Esophagus muscularis mucosa (tissue), 4 donors: ENCODE measurements at regions not wholly inside any gene's neighbourhood (a gene's known extent, or its start where the extent isn't known, plus 50 kb on each side); places are given as distances from the start of the nearest gene placed in this dataset.

Experiments used
- DNase-seq: peaks from one replicate; pipeline ENCODE4 v3.0.0-alpha.2; 2017; ENCODE audit errors: extremely low spot score
- H3K27ac ChIP-seq, 4 donors: fragments of 200-600 bp; sonication (generic); replicated peaks in 1 of 4; 1 replicate in 3 of 4; 2 replicates in 1 of 4; pipeline ENCODE4 v1.5.1; 2016 to 2019; ENCODE audit warnings: mild to moderate bottlenecking in 1 of 4
- H3K27me3 ChIP-seq, 4 donors: fragments of 200-600 bp; sonication (generic); one replicate each; pipeline versions ENCODE4 v1.5.1 to v1.6.0; 2016 to 2019
- H3K36me3 ChIP-seq, 4 donors: fragments of 200-600 bp; sonication (generic); one replicate each; pipeline ENCODE4 v1.5.1; 2016 to 2019
- H3K4me1 ChIP-seq, 4 donors: fragments of 200-600 bp; sonication (generic); one replicate each; pipeline ENCODE4 v1.5.1; 2016 to 2019
- H3K4me3 ChIP-seq, 4 donors: fragments of 200-600 bp; sonication (generic); 1 replicate in 2 of 4; 2 replicates in 2 of 4; pipeline ENCODE4 v1.5.1; 2016 to 2019; ENCODE audit warnings: mild to moderate bottlenecking in 4 of 4, moderate library complexity in 1 of 4
- H3K9me3 ChIP-seq, 4 donors: fragments of 200-600 bp; sonication (generic); 1 replicate in 3 of 4; 2 replicates in 1 of 4; pipeline ENCODE4 v1.5.1; 2016 to 2019
- CTCF ChIP-seq, 3 experiments: fragments of 200-600 bp in 2 of 3; fragments of 450-650 bp in 1 of 3; sonication (generic) in 2 of 3; IDR thresholded peaks; one replicate each; pipeline ENCODE4 v1.5.1; 2017 to 2019; ENCODE audit warnings: antibody characterized with exemption in 3 of 3, mild to moderate bottlenecking in 2 of 3, moderate library complexity in 1 of 3
- EP300 ChIP-seq: sonication (generic); formaldehyde crosslinking; IDR thresholded peaks from one replicate; pipeline ENCODE4 v1.6.1; 2017; ENCODE audit warnings: antibody characterized with exemption
- POLR2A ChIP-seq: fragments of 450-650 bp; IDR thresholded peaks from one replicate; pipeline ENCODE4 v1.6.1; 2017; ENCODE audit warnings: antibody characterized with exemption, moderate library complexity, mild to moderate bottlenecking, low read depth
- POLR2AphosphoS5 ChIP-seq, 2 donors: sonication (generic); formaldehyde crosslinking; IDR thresholded peaks; one replicate each; pipeline ENCODE4 v1.6.1; 2017; ENCODE audit warnings: antibody characterized with exemption in 2 of 2
- WGBS: methylation state at CpG from one replicate; pipeline ENCODE4 v1.1.5; 2018; 5-methylcytosine and 5-hydroxymethylcytosine counted together
- intact Hi-C: fragments of 100-400 bp; cut with DNase I; formaldehyde crosslinking; loops from one replicate; pipeline ENCODE4 v1.15.1; 2023

GRCh38 chr5:58285900-58286299 is 174.0 kb downstream of the PLK2 start:
- no peak overlapping the region for H3K27ac ChIP-seq

GRCh38 chr5:58284886-58285285 is 175.0 kb downstream of the PLK2 start:
- Histone ChIP-seq H3K27ac (no peak overlapping the region), H3K9me3 (no peaks in the 10 kb centered on the region), H3K4me3 (no peak overlapping the region), H3K27me3 (no peaks in the 10 kb centered on the region), H3K36me3 (no peaks in the 10 kb centered on the region), H3K4me1 (no peaks in the 10 kb centered on the region)
- TF ChIP-seq POLR2A (no peak), EP300 (no peak), CTCF (IDR thresholded peaks at IDR 0.05) (no peak), POLR2AphosphoS5 (IDR thresholded peaks at IDR 0.05) (no peak)
- WGBS = 90% methylated on average over 2 of the region's 2 CpGs
- intact Hi-C loops = no loop called here
- DNase-seq = no peak

More at GRCh38 chr5:58285900-58286299, 174.0 kb downstream of the PLK2 start:
- Histone ChIP-seq H3K36me3 (no peaks in the 10 kb centered on the region), H3K27me3 (no peaks in the 10 kb centered on the region), H3K4me1 (no peaks in the 10 kb centered on the region), H3K4me3 (no peak overlapping the region), H3K9me3 (no peaks in the 10 kb centered on the region)
- intact Hi-C loops = no loop called here
- DNase-seq = no peak
- no peak for TF ChIP-seq CTCF (IDR thresholded peaks at IDR 0.05)
- no peak for TF ChIP-seq POLR2A
- no peak for TF ChIP-seq POLR2AphosphoS5 (IDR thresholded peaks at IDR 0.05)
- no peak for TF ChIP-seq EP300
- WGBS = 95% methylated on average over 2 of the region's 2 CpGs

- TF ChIP-seq EP300 (no peak), CTCF (IDR thresholded peaks at IDR 0.05) (no peak), POLR2AphosphoS5 (IDR thresholded peaks at IDR 0.05) (no peak), POLR2A (no peak)
- DNase-seq = no peak
- Histone ChIP-seq H3K9me3 (no peaks in the 10 kb centered on the region), H3K36me3 (no peaks in the 10 kb centered on the region), H3K4me3 (no peak overlapping the region), H3K27me3 (no peaks in the 10 kb centered on the region), H3K27ac (no peak overlapping the region), H3K4me1 (no peaks in the 10 kb centered on the region)
- intact Hi-C loops = no loop called here
- WGBS = 91% methylated on average over 2 of the region's 2 CpGs
Measured at GRCh38 chr5:58281189-58281588, 178.7 kb downstream of the PLK2 start.

- Histone ChIP-seq H3K9me3 (no peaks in the 10 kb centered on the region), H3K36me3 (no peaks in the 10 kb centered on the region), H3K4me3 (no peak overlapping the region), H3K4me1 (no peaks in the 10 kb centered on the region), H3K27me3 (no peaks in the 10 kb centered on the region), H3K27ac (no peak overlapping the region)
- WGBS = 92% methylated on average over 1 of the region's 1 CpG
- TF ChIP-seq CTCF (IDR thresholded peaks at IDR 0.05) = no peak
- no peak for TF ChIP-seq POLR2AphosphoS5 (IDR thresholded peaks at IDR 0.05)
- TF ChIP-seq POLR2A = no peak
- TF ChIP-seq EP300 = no peak
- intact Hi-C loops = no loop called here
- no peak for DNase-seq
Measured at GRCh38 chr5:58279259-58279658, 180.6 kb downstream of the PLK2 start.

- H3K4me1 ChIP-seq = peaks cover 0 to 5% (median 0%) of the 10 kb centered on the region in 4 donors
- intact Hi-C loops = no loop called here
- H3K4me3 ChIP-seq = no peak overlapping the region
- no peaks in the 10 kb centered on the region for H3K27me3 ChIP-seq
- DNase-seq = no peak
- H3K9me3 ChIP-seq = no peaks in the 10 kb centered on the region
- H3K36me3 ChIP-seq = no peaks in the 10 kb centered on the region
- 98% methylated on average over 3 of the region's 3 CpGs for WGBS
- no peak for TF ChIP-seq POLR2A
- no peak for TF ChIP-seq EP300
- no peak for TF ChIP-seq POLR2AphosphoS5 (IDR thresholded peaks at IDR 0.05)
- no peak for TF ChIP-seq CTCF (IDR thresholded peaks at IDR 0.05)
- no peak overlapping the region for H3K27ac ChIP-seq
Measured at GRCh38 chr5:58276431-58276830, 183.5 kb downstream of the PLK2 start.
